ENCODE measurements at regions not wholly inside any gene's neighbourhood (a gene's known extent, or its start where the extent isn't known, plus 50 kb on each side); places are given as distances from the start of the nearest gene placed in this dataset.
A peak's percentile ranks its signal among the peaks of the same experiment; 100 is the strongest.

GRCh38 chr5:109917154-109917546 lies 227.4 kb downstream of the MAN2A1 start:
- no peak for DNase-seq

GRCh38 chr5:109917966-109918365 lies 228.2 kb downstream of the MAN2A1 start:
- DNase-seq: no peak

- no peak for DNase-seq
Observed at GRCh38 chr5:109920736-109921135, 231.0 kb downstream of the MAN2A1 start.

GRCh38 chr5:109921735-109922380 lies 232.1 kb downstream of the MAN2A1 start:
- no peak for DNase-seq

GRCh38 chr5:109922381-109922995 lies 232.8 kb downstream of the MAN2A1 start:
- no peak for DNase-seq

GRCh38 chr5:109923205-109923604 lies 233.5 kb downstream of the MAN2A1 start:
- DNase-seq: no peak

GRCh38 chr5:109924237-109925107 lies 234.7 kb downstream of the MAN2A1 start:
- no peak for DNase-seq

- no peak for DNase-seq
Observed at GRCh38 chr5:109927639-109928038, 237.9 kb downstream of the MAN2A1 start.

GRCh38 chr5:109928046-109928445 lies 238.3 kb downstream of the MAN2A1 start:
- no peak for DNase-seq

GRCh38 chr5:109928811-109929210 lies 239.1 kb downstream of the MAN2A1 start:
- no peak for DNase-seq

- DNase-seq: peak; percentile 27
Observed at GRCh38 chr5:109929376-109929775, 239.6 kb downstream of the MAN2A1 start.

GRCh38 chr5:109929911-109930310 lies 240.2 kb downstream of the MAN2A1 start:
- no peak for DNase-seq

GRCh38 chr5:109931049-109931780 lies 241.5 kb downstream of the MAN2A1 start:
- no peak for DNase-seq

GRCh38 chr5:109935833-109936490 lies 246.2 kb downstream of the MAN2A1 start:
- DNase-seq: no peak

GRCh38 chr5:109936996-109937395 lies 247.3 kb downstream of the MAN2A1 start:
- no peak for DNase-seq

GRCh38 chr5:109937951-109938350 lies 248.2 kb downstream of the MAN2A1 start:
- DNase-seq: no peak

GRCh38 chr5:109938453-109938852 lies 248.7 kb downstream of the MAN2A1 start:
- DNase-seq: no peak

GRCh38 chr5:109939116-109939682 lies 249.5 kb downstream of the MAN2A1 start:
- DNase-seq: no peak

- DNase-seq: no peak
Observed at GRCh38 chr5:109942646-109943045, 252.9 kb downstream of the MAN2A1 start.

- no peak for DNase-seq
Observed at GRCh38 chr5:109943701-109944235, 254.0 kb downstream of the MAN2A1 start.

GRCh38 chr5:109944461-109944860 lies 254.7 kb downstream of the MAN2A1 start:
- no peak for DNase-seq

- no peak for DNase-seq
Observed at GRCh38 chr5:109945097-109945678, 255.5 kb downstream of the MAN2A1 start.

Measured in NCI-H69 (cell line).